ENCODE measurements at regions not wholly inside any gene's neighbourhood (a gene's known extent, or its start where the extent isn't known, plus 50 kb on each side); places are given as distances from the start of the nearest gene placed in this dataset.

GRCh38 chr13:76326343-76326742, 559.9 kb downstream of the KCTD12 start:
- H3K4me1 Mint-ChIP-seq, result no peaks in the 10 kb centered on the region
- H3K4me2 ChIP-seq (ENCODE audit: insufficient read depth, insufficient read length, low read length), result no peak overlapping the region
- H4K8ac ChIP-seq (replicated peaks; ENCODE audit: insufficient read length, low read depth, low read length), result no peak overlapping the region
- H3K4me1 ChIP-seq (ENCODE audit: insufficient read depth, low read length), result no peaks in the 10 kb centered on the region; the same call in 1 of the 2 replicates
- no peak overlapping the region for H3K27ac ChIP-seq (ENCODE audit: insufficient read length, low read depth, low read length)
- no peak overlapping the region for H2BK20ac ChIP-seq (ENCODE audit: low read depth, low read length, poor library complexity, severe bottlenecking)
- no peaks in the 10 kb centered on the region for H3K9me3 ChIP-seq (ENCODE audit: control insufficient read depth, low read depth, low read length)
- H3K9ac ChIP-seq (ENCODE audit: extremely low read depth, insufficient read length, low read length), result no peak overlapping the region
- no peak overlapping the region for H2BK12ac ChIP-seq (ENCODE audit: insufficient read length, low read depth, low read length)
- no peak for TF ChIP-seq CTCF (conservative IDR thresholded peaks at IDR 0.05)
- H3K27ac Mint-ChIP-seq, result no peak overlapping the region
- no peak overlapping the region for H4K91ac ChIP-seq (ENCODE audit: insufficient read length, low read depth, low read length)
- H2AFZ ChIP-seq (ENCODE audit: low read length), result no peak overlapping the region
- no peak overlapping the region for H2BK5ac ChIP-seq (ENCODE audit: insufficient read length, low read length)
- H3K36me3 Mint-ChIP-seq (ENCODE audit: insufficient read depth in 1 of 3, low read depth in 3 of 3), result no peaks in the 10 kb centered on the region
- no peak overlapping the region for H4K5ac ChIP-seq (ENCODE audit: insufficient read length, low read depth, low read length)
- H3K4ac ChIP-seq (ENCODE audit: low read depth, low read length), result no peak overlapping the region
- no peak overlapping the region for H3T11ph ChIP-seq (ENCODE audit: low read length)
- H2BK15ac ChIP-seq (ENCODE audit: low read depth, low read length), result no peak overlapping the region
- H3K79me1 ChIP-seq (ENCODE audit: insufficient read depth, low read depth, low read length, poor library complexity, severe bottlenecking), result no peaks in the 10 kb centered on the region
- H2BK120ac ChIP-seq (ENCODE audit: low read depth, low read length, poor library complexity, severe bottlenecking), result no peak overlapping the region
- H4K20me1 ChIP-seq (ENCODE audit: control insufficient read depth, insufficient read depth, insufficient read length), result no peaks in the 10 kb centered on the region
- WGBS (ENCODE audit: extremely low coverage, insufficient read length, low lambda C conversion rate), result no CpG with 5 or more reads among the region's 1 CpG
- H3K79me2 ChIP-seq (ENCODE audit: insufficient read depth, low read length), result no peaks in the 10 kb centered on the region
- H3K23me2 ChIP-seq (ENCODE audit: insufficient read length, low read depth, low read length, poor library complexity, severe bottlenecking), result no peaks in the 10 kb centered on the region
- no peaks in the 10 kb centered on the region for H3K27me3 ChIP-seq (ENCODE audit: insufficient read depth, low read length)
- H3K23ac ChIP-seq (ENCODE audit: insufficient read length, low read depth, low read length), result no peak overlapping the region
- no peak overlapping the region for H3K18ac ChIP-seq (ENCODE audit: insufficient read length, low read depth, low read length)
- DNase-seq, result no peak
- H3K27me3 Mint-ChIP-seq (ENCODE audit: low read depth), result peaks cover 7% of the 10 kb centered on the region
- H3K56ac ChIP-seq (ENCODE audit: insufficient read length, low read depth, low read length), result no peak overlapping the region
- H3K9me3 Mint-ChIP-seq, result no peaks in the 10 kb centered on the region
- no peak overlapping the region for H3K14ac ChIP-seq (ENCODE audit: insufficient read depth, low read length)
- no peak overlapping the region for H2AK5ac ChIP-seq (ENCODE audit: insufficient read length, low read length)
- H3K4me3 Mint-ChIP-seq, result no peak overlapping the region
